ENCODE measurements at regions not wholly inside any gene's neighbourhood (a gene's known extent, or its start where the extent isn't known, plus 50 kb on each side); places are given as distances from the start of the nearest gene placed in this dataset.

DNA sequence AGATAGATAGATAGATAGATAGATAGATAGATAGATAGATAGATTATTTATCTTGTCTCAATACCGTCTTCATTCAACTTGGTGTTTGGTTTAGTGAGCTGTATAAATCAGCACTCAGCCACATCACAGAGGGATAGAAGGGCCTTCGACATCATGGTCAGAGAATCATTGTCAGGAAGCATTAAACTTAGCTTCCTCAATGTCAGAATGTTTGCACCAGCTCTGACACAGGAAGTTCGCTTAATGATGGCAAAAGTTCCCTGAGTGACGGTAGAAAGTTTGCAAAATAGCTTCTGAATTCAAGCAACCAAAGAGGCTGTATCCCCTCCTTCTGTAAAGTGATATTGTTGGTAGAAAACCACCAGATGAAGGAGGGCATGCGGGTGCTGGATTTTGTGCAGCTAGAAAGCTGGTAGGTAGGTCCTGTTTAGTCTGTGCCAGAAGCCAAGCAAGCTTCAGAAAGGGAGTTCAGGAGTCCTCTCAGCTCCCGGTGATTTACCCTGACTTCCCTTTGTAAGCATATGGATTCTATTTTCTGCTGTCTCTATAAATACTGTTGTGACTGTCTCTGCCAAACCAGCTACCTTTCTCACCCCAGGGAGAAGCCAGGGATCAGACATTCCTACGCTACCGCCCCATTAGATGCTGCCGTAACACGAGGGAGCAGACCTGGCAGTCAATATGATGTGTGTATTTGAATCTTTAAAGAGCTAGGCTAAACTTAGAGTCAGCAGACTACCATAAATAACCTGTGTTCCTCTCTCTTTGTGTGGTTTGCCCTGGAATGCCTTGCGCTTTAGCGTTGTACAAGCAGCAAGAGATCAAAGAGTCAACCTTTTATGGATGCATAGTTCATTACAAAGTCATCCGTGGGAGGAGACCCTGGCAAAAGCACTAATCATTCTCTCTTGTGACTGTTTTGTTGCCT is 200.5 kb upstream of the KIAA1217 start:
- Mint-ChIP-seq H3K27me3 (ENCODE audit: insufficient read depth) (no peaks in the 10 kb centered on the region), H3K36me3 (ENCODE audit: low read depth) (no peaks in the 10 kb centered on the region), H3K4me3 (no peak overlapping the region), H3K9me3 (no peaks in the 10 kb centered on the region), H3K27ac (no peak overlapping the region), H3K4me1 (ENCODE audit: low read depth) (no peaks in the 10 kb centered on the region)
- intact Hi-C loops (cut with micrococcal nuclease), result no loop called here
- DNase-seq (ENCODE audit: low spot score), result no peak

DNA sequence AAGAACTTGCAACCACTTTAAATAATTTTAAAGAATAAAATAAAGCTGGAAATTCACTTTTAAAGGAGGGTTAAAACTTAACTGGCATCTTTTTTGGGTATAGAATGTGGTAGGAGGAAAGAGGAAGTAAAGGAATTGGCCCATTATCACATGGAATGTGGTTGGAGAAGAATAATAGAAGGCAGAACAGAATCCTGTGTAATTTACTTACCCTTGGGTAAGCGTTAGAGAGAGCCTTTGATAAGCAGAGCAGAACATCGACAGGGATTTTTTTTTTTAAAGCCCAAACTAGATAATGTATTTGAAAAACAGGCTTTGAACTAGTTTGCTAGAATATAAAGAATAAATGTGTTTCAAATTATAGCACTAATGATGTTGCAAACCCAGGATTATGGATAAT is 199.8 kb upstream of the KIAA1217 start:
- intact Hi-C loops (cut with micrococcal nuclease), result no loop called here

DNA sequence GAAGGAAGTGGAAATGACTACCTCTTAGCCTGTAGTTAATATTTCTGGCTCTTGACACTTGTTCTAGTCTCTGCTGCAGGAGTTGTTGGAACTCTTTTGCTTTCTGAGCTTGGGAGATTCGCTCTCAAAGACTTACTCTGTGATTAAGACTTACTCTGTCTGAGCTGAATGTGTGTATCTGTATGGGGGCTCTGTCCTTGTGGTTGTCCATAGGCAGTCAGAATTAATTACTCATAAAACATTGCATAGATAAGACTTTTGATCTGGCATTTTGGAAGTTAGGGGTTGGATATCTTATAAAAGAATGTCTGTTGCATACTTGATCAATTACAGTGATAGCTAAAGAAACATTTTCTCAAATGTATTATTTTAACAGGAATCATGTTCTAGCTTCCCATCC is 199.2 kb upstream of the KIAA1217 start:
- Mint-ChIP-seq H3K4me1 (ENCODE audit: low read depth) (no peaks in the 10 kb centered on the region), H3K27ac (no peak overlapping the region), H3K27me3 (ENCODE audit: insufficient read depth) (no peaks in the 10 kb centered on the region), H3K36me3 (ENCODE audit: low read depth) (no peaks in the 10 kb centered on the region), H3K9me3 (no peaks in the 10 kb centered on the region), H3K4me3 (no peak overlapping the region)
- no peak for DNase-seq (ENCODE audit: low spot score)
- intact Hi-C loops (cut with micrococcal nuclease), result no loop called here

More for the DNA sequence above, 199.8 kb upstream of the KIAA1217 start:
- no peaks in the 10 kb centered on the region for H3K36me3 Mint-ChIP-seq (ENCODE audit: low read depth)
- no peak for DNase-seq (ENCODE audit: low spot score)
- H3K27me3 Mint-ChIP-seq (ENCODE audit: insufficient read depth), result no peaks in the 10 kb centered on the region
- H3K27ac Mint-ChIP-seq, result no peak overlapping the region
- no peaks in the 10 kb centered on the region for H3K4me1 Mint-ChIP-seq (ENCODE audit: low read depth)
- H3K4me3 Mint-ChIP-seq, result no peak overlapping the region
- H3K9me3 Mint-ChIP-seq, result no peaks in the 10 kb centered on the region

DNA sequence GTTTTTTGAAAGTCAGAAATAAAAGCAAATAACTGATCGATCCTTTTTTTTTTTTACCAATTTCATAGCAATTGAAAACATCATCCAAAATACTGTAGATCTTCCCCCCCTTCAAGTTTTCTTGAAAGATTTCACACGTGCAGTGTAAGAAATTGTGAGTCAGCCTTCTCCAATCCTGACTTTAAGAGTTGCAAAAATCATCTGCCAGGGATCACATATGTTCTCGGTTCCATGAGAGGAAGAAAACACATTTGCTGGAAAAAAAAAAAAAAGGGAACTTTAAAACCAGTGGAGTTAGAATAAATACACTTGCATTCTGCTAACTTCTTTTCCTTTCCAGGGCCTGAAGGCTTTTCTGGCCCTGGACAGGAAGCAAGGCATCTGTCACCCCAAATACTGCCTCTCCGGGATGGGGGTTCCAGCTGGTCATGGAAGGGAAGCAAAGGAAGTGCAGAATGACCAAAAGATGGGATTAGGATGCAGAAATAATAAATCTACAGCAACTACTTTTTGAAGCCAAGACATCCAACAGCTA is 198.4 kb upstream of the KIAA1217 start:
- Mint-ChIP-seq H3K4me1 (ENCODE audit: low read depth) (no peaks in the 10 kb centered on the region), H3K27ac (no peak overlapping the region), H3K4me3 (no peak overlapping the region), H3K36me3 (ENCODE audit: low read depth) (no peaks in the 10 kb centered on the region), H3K9me3 (no peaks in the 10 kb centered on the region), H3K27me3 (ENCODE audit: insufficient read depth) (no peaks in the 10 kb centered on the region)
- DNase-seq (ENCODE audit: low spot score), result no peak
- intact Hi-C loops (cut with micrococcal nuclease), result no loop called here

DNA sequence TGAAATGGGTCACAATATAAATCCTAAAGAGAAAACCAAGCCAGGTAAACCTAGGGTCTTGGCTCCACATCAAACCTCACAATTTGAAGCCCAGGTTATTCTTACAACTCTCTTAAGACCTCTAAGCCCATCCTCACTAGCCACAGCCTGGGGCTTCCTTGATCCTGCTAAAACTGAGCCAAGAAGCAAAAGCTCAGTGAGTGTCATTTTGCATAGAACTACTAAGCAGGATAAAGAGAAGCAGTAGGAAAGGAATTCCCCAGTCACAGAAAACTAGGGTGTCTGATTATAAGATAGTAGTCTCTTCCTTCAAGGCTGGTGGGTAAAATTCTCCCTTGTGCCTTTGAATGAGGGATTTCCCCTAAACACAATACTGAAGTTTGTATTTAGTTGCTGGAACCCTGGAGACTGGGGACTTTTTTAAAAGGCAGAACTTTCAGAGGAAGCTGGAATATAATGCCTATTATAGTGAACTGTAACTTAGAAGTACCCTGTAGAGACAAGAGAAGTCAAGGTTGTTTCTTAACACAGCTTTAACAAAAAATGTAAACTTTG is 196.6 kb upstream of the KIAA1217 start:
- intact Hi-C loops (cut with micrococcal nuclease), result no loop called here
- H3K9me3 Mint-ChIP-seq, result no peaks in the 10 kb centered on the region
- H3K4me1 Mint-ChIP-seq (ENCODE audit: low read depth), result no peaks in the 10 kb centered on the region
- H3K4me3 Mint-ChIP-seq, result no peak overlapping the region
- DNase-seq (ENCODE audit: low spot score), result no peak
- H3K27ac Mint-ChIP-seq, result no peak overlapping the region
- no peaks in the 10 kb centered on the region for H3K36me3 Mint-ChIP-seq (ENCODE audit: low read depth)
- no peaks in the 10 kb centered on the region for H3K27me3 Mint-ChIP-seq (ENCODE audit: insufficient read depth)

DNA sequence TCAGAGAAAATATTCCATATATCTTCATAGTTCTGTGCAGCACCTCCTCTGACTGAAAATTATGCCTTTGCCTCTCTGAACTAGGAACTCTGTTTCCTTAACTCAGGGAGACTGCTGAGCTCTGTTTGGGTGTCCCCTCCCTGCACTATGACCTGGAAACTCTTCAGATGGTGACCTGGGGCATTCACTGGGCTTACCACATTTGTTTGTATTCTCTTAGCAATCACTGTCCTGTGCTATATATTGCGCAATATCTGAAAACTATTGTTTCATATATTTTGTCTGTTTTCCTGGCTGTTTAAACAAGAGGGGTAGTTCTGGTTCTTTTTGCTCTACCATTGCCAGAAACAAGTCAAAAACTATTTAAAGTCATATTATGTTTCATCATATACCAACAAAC is 181.8 kb upstream of the KIAA1217 start:
- no peak for DNase-seq (ENCODE audit: low spot score)
- no peak overlapping the region for H3K27ac Mint-ChIP-seq
- H3K4me1 Mint-ChIP-seq (ENCODE audit: low read depth), result no peaks in the 10 kb centered on the region
- H3K4me3 Mint-ChIP-seq, result no peak overlapping the region
- H3K27me3 Mint-ChIP-seq (ENCODE audit: insufficient read depth), result no peaks in the 10 kb centered on the region
- H3K36me3 Mint-ChIP-seq (ENCODE audit: low read depth), result no peaks in the 10 kb centered on the region
- H3K9me3 Mint-ChIP-seq, result no peaks in the 10 kb centered on the region
- intact Hi-C loops (cut with micrococcal nuclease), result no loop called here

DNA sequence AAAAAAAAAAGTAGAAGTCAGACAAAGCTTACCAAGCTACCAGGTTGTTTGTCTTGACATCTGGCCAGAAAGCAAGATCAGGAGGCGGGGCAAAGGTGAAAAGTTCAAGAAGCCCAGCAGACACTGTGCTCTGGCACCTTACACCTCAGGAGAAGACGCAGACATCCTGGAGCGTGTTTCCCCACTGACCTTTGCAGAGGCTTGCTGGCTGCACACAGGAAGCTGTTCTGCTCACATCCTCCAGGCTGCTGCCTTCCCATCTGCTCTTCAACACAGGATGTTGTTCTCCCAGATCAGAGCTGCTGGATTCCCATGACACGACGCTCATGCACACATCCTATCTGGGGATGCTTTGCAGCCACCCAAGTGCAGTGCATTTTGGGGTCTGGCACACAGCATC is 174.4 kb upstream of the KIAA1217 start:
- DNase-seq (ENCODE audit: low spot score), result no peak
- no peaks in the 10 kb centered on the region for H3K4me1 Mint-ChIP-seq (ENCODE audit: low read depth)
- intact Hi-C loops (cut with micrococcal nuclease), result no loop called here
- H3K27ac Mint-ChIP-seq, result no peak overlapping the region
- H3K4me3 Mint-ChIP-seq, result no peak overlapping the region
- H3K27me3 Mint-ChIP-seq (ENCODE audit: insufficient read depth), result no peaks in the 10 kb centered on the region
- peaks cover 4% of the 10 kb centered on the region for H3K9me3 Mint-ChIP-seq
- H3K36me3 Mint-ChIP-seq (ENCODE audit: low read depth), result no peaks in the 10 kb centered on the region

DNA sequence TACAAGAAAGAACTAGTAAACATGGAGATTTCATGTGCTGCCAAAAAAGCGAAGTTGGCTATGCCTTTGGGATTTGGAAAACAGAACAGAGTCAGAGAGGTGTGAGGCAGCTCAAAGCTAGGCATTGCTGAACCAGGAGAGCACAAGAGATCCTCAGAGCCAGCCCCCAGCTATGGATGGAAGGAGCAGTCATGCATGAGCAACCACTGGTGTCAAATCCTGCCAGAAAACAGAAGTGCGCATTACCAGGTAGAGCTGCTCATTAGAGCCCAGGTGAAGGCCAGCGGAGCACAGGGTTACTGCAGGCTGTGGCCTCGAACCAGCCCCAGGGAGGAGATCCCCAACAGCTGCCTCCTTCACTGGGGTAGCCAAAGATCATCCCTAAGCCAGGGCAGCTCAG is 173.2 kb upstream of the KIAA1217 start:
- no peak overlapping the region for H3K27ac Mint-ChIP-seq
- peaks cover 4% of the 10 kb centered on the region for H3K9me3 Mint-ChIP-seq
- H3K4me3 Mint-ChIP-seq, result no peak overlapping the region
- no peak for DNase-seq (ENCODE audit: low spot score)
- no peaks in the 10 kb centered on the region for H3K4me1 Mint-ChIP-seq (ENCODE audit: low read depth)
- H3K36me3 Mint-ChIP-seq (ENCODE audit: low read depth), result no peaks in the 10 kb centered on the region
- H3K27me3 Mint-ChIP-seq (ENCODE audit: insufficient read depth), result no peaks in the 10 kb centered on the region
- intact Hi-C loops (cut with micrococcal nuclease), result no loop called here

DNA sequence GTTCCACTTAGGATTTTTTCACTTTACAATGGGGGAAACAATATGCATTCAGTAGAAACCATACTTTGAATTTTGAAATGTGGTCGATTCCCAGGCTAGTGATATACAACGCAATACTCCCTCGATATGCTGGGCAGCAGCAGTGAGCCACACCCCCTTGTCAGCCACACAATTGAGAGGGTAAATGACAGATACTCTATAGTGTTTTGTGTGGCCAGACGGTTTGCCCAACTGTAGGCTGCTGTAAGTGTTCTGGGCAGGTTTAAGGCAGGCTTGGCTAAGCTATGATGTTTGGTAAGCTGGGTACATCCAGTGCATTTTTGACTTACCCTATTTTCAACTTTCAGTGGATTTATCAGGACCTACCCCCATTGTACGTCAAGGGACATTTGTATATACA is 169.6 kb upstream of the KIAA1217 start:
- Mint-ChIP-seq H3K9me3 (peaks cover 4% of the 10 kb centered on the region), H3K27ac (no peak overlapping the region), H3K4me3 (no peak overlapping the region), H3K36me3 (ENCODE audit: low read depth) (no peaks in the 10 kb centered on the region), H3K27me3 (ENCODE audit: insufficient read depth) (no peaks in the 10 kb centered on the region), H3K4me1 (ENCODE audit: low read depth) (no peaks in the 10 kb centered on the region)
- intact Hi-C loops (cut with micrococcal nuclease), result no loop called here
- DNase-seq (ENCODE audit: low spot score), result no peak

DNA sequence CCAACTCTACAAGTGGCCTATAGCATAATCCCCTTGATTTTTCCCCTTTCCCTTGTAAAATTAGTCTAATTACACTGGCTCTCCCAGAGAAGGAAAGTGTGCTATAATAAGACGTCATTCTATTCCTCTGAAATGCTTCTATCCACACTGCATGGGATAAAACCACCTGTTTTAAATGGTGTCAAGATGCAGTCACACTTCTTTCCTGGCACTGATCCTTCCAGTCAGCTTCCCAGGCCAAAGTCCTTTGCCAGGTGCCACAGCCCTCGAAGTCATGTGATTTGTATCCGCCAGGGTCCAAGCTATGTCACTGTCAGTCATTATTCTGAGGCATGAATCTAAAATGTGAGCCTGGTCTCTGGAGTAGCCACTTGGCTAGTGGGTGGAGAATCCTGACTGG is 169.0 kb upstream of the KIAA1217 start:
- DNase-seq (ENCODE audit: low spot score), result no peak
- H3K4me3 Mint-ChIP-seq, result no peak overlapping the region
- H3K36me3 Mint-ChIP-seq (ENCODE audit: low read depth), result no peaks in the 10 kb centered on the region
- no peaks in the 10 kb centered on the region for H3K4me1 Mint-ChIP-seq (ENCODE audit: low read depth)
- H3K27ac Mint-ChIP-seq, result no peak overlapping the region
- no peaks in the 10 kb centered on the region for H3K27me3 Mint-ChIP-seq (ENCODE audit: insufficient read depth)
- intact Hi-C loops (cut with micrococcal nuclease), result no loop called here
- peaks cover 1% of the 10 kb centered on the region for H3K9me3 Mint-ChIP-seq

DNA sequence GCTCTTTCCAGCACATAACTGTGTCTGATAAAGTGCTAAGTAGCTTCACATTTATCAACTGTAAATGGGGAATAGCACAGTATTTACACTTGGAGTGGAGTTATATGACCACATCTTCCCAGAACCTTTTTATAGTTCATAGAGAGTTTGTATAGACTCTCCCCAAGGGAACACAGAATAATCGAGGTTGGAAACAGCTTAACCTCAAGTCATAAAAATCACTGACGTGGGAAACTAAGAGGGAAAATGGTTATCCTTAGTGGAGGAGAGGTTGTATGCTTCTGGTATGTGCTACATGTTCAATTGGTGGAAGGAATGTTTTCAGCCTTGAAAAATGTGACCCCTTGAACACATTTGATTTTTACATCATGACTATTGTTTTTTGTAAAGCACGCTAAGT is 167.9 kb upstream of the KIAA1217 start:
- intact Hi-C loops (cut with micrococcal nuclease), result no loop called here
- Mint-ChIP-seq H3K36me3 (ENCODE audit: low read depth) (no peaks in the 10 kb centered on the region), H3K27ac (no peak overlapping the region), H3K4me1 (ENCODE audit: low read depth) (no peaks in the 10 kb centered on the region), H3K9me3 (no peaks in the 10 kb centered on the region), H3K4me3 (no peak overlapping the region), H3K27me3 (ENCODE audit: insufficient read depth) (no peaks in the 10 kb centered on the region)
- DNase-seq (ENCODE audit: low spot score), result no peak

DNA sequence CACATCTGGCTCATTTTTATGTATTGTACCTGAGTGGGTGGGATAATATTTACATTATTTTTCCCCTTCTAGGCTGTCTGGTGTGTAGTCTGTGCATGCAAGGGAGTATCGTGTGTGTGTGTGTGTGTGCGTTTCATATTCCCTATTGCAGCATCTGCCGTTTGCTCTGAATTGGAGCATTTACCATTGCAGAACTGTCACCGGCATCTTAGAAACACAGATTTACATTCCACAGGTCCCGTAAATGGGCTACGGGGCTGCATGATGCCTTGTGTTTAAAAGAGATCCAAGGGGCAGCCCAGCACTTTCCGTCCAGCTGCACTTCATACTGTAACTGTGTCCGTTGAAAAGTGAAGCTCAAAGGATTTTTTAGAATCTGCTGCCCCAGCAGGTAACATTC is 167.1 kb upstream of the KIAA1217 start:
- intact Hi-C loops (cut with micrococcal nuclease), result no loop called here
- Mint-ChIP-seq H3K27ac (no peak overlapping the region), H3K9me3 (no peaks in the 10 kb centered on the region), H3K27me3 (ENCODE audit: insufficient read depth) (no peaks in the 10 kb centered on the region), H3K36me3 (ENCODE audit: low read depth) (no peaks in the 10 kb centered on the region), H3K4me3 (no peak overlapping the region), H3K4me1 (ENCODE audit: low read depth) (no peaks in the 10 kb centered on the region)
- no peak for DNase-seq (ENCODE audit: low spot score)

DNA sequence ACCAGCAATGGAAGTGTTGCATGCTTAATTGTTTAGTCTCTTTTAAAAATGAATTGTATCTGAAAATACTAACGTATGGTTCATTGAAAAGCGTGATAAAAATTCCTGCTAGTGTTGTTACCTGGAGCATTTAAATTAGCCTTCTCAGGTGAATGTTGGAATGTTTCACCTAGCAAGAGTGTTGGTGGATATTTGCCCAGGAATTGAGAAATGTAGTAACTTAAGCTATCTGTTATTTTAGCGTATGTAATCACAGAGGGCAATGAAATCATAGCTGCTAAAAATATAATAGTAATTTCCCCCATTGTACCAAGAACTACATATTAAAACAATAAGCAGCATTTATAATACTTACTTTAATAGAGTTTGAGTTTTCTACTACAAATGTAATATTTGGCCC is 166.1 kb upstream of the KIAA1217 start:
- no peaks in the 10 kb centered on the region for H3K9me3 Mint-ChIP-seq
- H3K27ac Mint-ChIP-seq, result no peak overlapping the region
- no peaks in the 10 kb centered on the region for H3K36me3 Mint-ChIP-seq (ENCODE audit: low read depth)
- intact Hi-C loops (cut with micrococcal nuclease), result no loop called here
- no peak overlapping the region for H3K4me3 Mint-ChIP-seq
- H3K4me1 Mint-ChIP-seq (ENCODE audit: low read depth), result no peaks in the 10 kb centered on the region
- H3K27me3 Mint-ChIP-seq (ENCODE audit: insufficient read depth), result no peaks in the 10 kb centered on the region
- no peak for DNase-seq (ENCODE audit: low spot score)
